WTC11 (cell line): ENCODE measurements at regions not wholly inside any gene's neighbourhood (a gene's known extent, or its start where the extent isn't known, plus 50 kb on each side); places are given as distances from the start of the nearest gene placed in this dataset.
"Not testable (repeated sequence)": the region's sequence is repeated elsewhere in the genome, so short reads cannot be mapped to it uniquely, and the experiment has no call there.

Experiments used
- ATAC-seq: fragments of 200-7000 bp; cut with Tn5 transposase; 2 replicates; pipeline ENCODE4 v1.10.0; 2021; ENCODE audit warnings: mild to moderate bottlenecking, moderate library complexity
- CTCF ChIA-PET: fragments of 300-600 bp; sonication (Branson Sonifier 250); formaldehyde crosslinking; loops from one replicate; lab custom pipeline; 2021; ENCODE audit warnings: antibody characterized with exemption; lab: Charles Lee
- POLR2A ChIA-PET: fragments of 350-600 bp; sonication (Branson Sonifier 250); formaldehyde crosslinking; loops from one replicate; lab custom pipeline; 2021; ENCODE audit warnings: antibody characterized with exemption; lab: Charles Lee
- DNase-seq: peaks from one replicate; pipeline ENCODE4 v3.0.0; 2021; ENCODE audit warnings: low spot score
- H3K27ac Mint-ChIP-seq: 2 replicates; pipeline ENCODE4 v1.8.0; 2021; ENCODE audit warnings: mixed read lengths
- H3K27me3 Mint-ChIP-seq: 2 replicates; pipeline ENCODE4 v1.8.0; 2021; ENCODE audit warnings: low read depth, mild to moderate bottlenecking, moderate library complexity, mixed read lengths
- H3K36me3 Mint-ChIP-seq: 2 replicates; pipeline ENCODE4 v1.8.0; 2021; ENCODE audit warnings: mixed read lengths
- H3K4me1 Mint-ChIP-seq: 2 replicates; pipeline ENCODE4 v1.8.0; 2022; ENCODE audit warnings: mixed read lengths
- H3K4me3 Mint-ChIP-seq: 2 replicates; pipeline ENCODE4 v1.8.0; 2021; ENCODE audit warnings: mild to moderate bottlenecking, moderate library complexity, mixed read lengths
- H3K9me3 Mint-ChIP-seq: 2 replicates; pipeline ENCODE4 v1.8.0; 2021; ENCODE audit warnings: mixed read lengths
- AFF4 ChIP-seq: sonication (generic); formaldehyde crosslinking; IDR thresholded peaks from 2 replicates; pipeline ENCODE4 v1.8.1; 2023; ENCODE audit warnings: mild to moderate bottlenecking, missing genetic modification reagents, borderline replicate concordance
- CDX4 ChIP-seq: fragments of 250-450 bp; sonication (Bioruptor Pico); IDR thresholded peaks from 2 replicates; pipeline ENCODE4 v1.9.0; 2021; ENCODE audit warnings: moderate library complexity, mild to moderate bottlenecking, inconsistent platforms, borderline replicate concordance
- E2F1 ChIP-seq: sonication (generic); formaldehyde crosslinking; IDR thresholded peaks from 2 replicates; pipeline ENCODE4 v1.8.0; 2022; ENCODE audit warnings: mild to moderate bottlenecking, missing genetic modification reagents
- E2F4 ChIP-seq: sonication (generic); formaldehyde crosslinking; IDR thresholded peaks from 2 replicates; pipeline ENCODE4 v1.8.1; 2022; ENCODE audit warnings: low read depth, mild to moderate bottlenecking, moderate library complexity, missing genetic modification reagents, borderline replicate concordance
- HMGA2 ChIP-seq: fragments of 250-450 bp; sonication (Bioruptor Pico); IDR thresholded peaks from 2 replicates; pipeline ENCODE4 v1.4.0; 2021; ENCODE audit warnings: mild to moderate bottlenecking, moderate library complexity
- IRF2 ChIP-seq: sonication (generic); formaldehyde crosslinking; IDR thresholded peaks from 2 replicates; pipeline ENCODE4 v1.8.0; 2022; ENCODE audit warnings: low read depth, missing genetic modification reagents, borderline replicate concordance
- NFE2L1 ChIP-seq: sonication (generic); formaldehyde crosslinking; IDR thresholded peaks from 2 replicates; pipeline ENCODE4 v1.8.1; 2023; ENCODE audit warnings: missing genetic modification reagents
- NR3C1 ChIP-seq: sonication (generic); formaldehyde crosslinking; conservative IDR thresholded peaks from 2 replicates; pipeline ENCODE4 v1.8.1; 2023; ENCODE audit warnings: low read depth, mild to moderate bottlenecking, missing genetic modification reagents
- RORB ChIP-seq: fragments of 250-450 bp; sonication (Bioruptor Pico); IDR thresholded peaks from 2 replicates; pipeline ENCODE4 v1.9.0; 2021; ENCODE audit warnings: mild to moderate bottlenecking
- STAT6 ChIP-seq: sonication (generic); formaldehyde crosslinking; conservative IDR thresholded peaks from 2 replicates; pipeline ENCODE4 v1.8.1; 2023; ENCODE audit warnings: mild to moderate bottlenecking, low read depth, missing genetic modification reagents, moderate library complexity
- TEAD1 ChIP-seq: sonication (generic); formaldehyde crosslinking; IDR thresholded peaks from 2 replicates; pipeline ENCODE4 v1.8.0; 2022; ENCODE audit warnings: mild to moderate bottlenecking, missing genetic modification reagents
- TP53 ChIP-seq: sonication (generic); formaldehyde crosslinking; IDR thresholded peaks from 2 replicates; pipeline ENCODE4 v1.8.1; 2023; ENCODE audit warnings: mild to moderate bottlenecking, missing genetic modification reagents
- USF2 ChIP-seq: sonication (generic); formaldehyde crosslinking; IDR thresholded peaks from 2 replicates; pipeline ENCODE4 v1.8.1; 2023; ENCODE audit warnings: mild to moderate bottlenecking, missing genetic modification reagents, moderate library complexity
- ZBTB21 ChIP-seq: sonication (generic); formaldehyde crosslinking; IDR thresholded peaks from 2 replicates; pipeline ENCODE4 v1.8.1; 2023; ENCODE audit warnings: mild to moderate bottlenecking, missing genetic modification reagents, borderline replicate concordance

GRCh38 chr17:51481370-51481769 lies 221.0 kb downstream of the UTP18 start (continued):
- no peak for TF ChIP-seq NFE2L1 (CRISPR knock-in tag)
- no peak for TF ChIP-seq AFF4 (CRISPR knock-in tag)
- no peak for TF ChIP-seq TEAD1 (CRISPR knock-in tag)
- TF ChIP-seq CDX4 (CRISPR knock-in tag) = no peak
- no peak for TF ChIP-seq NR3C1 (CRISPR knock-in tag)
- no peak for TF ChIP-seq HMGA2 (CRISPR knock-in tag)
- no peak for TF ChIP-seq USF2 (CRISPR knock-in tag)
- TF ChIP-seq TP53 (CRISPR knock-in tag) = no peak
- no peak for TF ChIP-seq ZBTB21 (CRISPR knock-in tag)
- TF ChIP-seq, all 79 proteins: peak for 0

GRCh38 chr17:51482248-51482647 lies 221.9 kb downstream of the UTP18 start:
- POLR2A ChIA-PET, DNase-seq, H3K4me3 Mint-ChIP-seq, CTCF ChIA-PET, H3K27me3 Mint-ChIP-seq, ATAC-seq, H3K4me1 Mint-ChIP-seq, H3K27ac Mint-ChIP-seq, H3K36me3 Mint-ChIP-seq: not testable (repeated sequence)
- peaks cover 19% of the 10 kb centered on the region for H3K9me3 Mint-ChIP-seq
- TF ChIP-seq HMGA2 (CRISPR knock-in tag) = peak; percentile 97

- H3K36me3 Mint-ChIP-seq = peaks cover 9% of the 10 kb centered on the region
- no peak overlapping the region for H3K4me3 Mint-ChIP-seq
- CTCF ChIA-PET = interaction anchor here (1.4 kb wide), 1 partner anchor 51 kb away, joined by 3 read pairs; no protein-coding TSS in a partner anchor
- POLR2A ChIA-PET = no interaction called here
- no peaks in the 10 kb centered on the region for H3K27me3 Mint-ChIP-seq
- no peak overlapping the region for H3K27ac Mint-ChIP-seq
- DNase-seq = no peak
- no peak for TF ChIP-seq IRF2 (CRISPR knock-in tag)
- TF ChIP-seq, all 79 proteins: peak for 0
- Mint-ChIP-seq H3K9me3 (peaks cover 16% of the 10 kb centered on the region), H3K4me1 (peaks cover 5% of the 10 kb centered on the region)
- ATAC-seq = no peak
Observed at GRCh38 chr17:51486091-51486490, 225.7 kb downstream of the UTP18 start.

GRCh38 chr17:51486885-51487520 lies 226.7 kb downstream of the UTP18 start:
- DNase-seq = no peak
- Mint-ChIP-seq H3K9me3 (peaks cover 11% of the 10 kb centered on the region), H3K36me3 (0 out of 2 replicates have a peak, but pooled peaks cover 4% of the 10 kb centered on the region), H3K27ac (no peak overlapping the region), H3K4me1 (peaks cover 5% of the 10 kb centered on the region), H3K4me3 (no peak overlapping the region), H3K27me3 (no peaks in the 10 kb centered on the region; the same call in 1 of the 2 replicates)
- ATAC-seq = no peak
- CTCF ChIA-PET = interaction anchor here (1.4 to 1.8 kb wide), 5 partner anchors 11 to 307 kb away, joined by 3 to 27 read pairs (median 5); no protein-coding TSS in a partner anchor
- POLR2A ChIA-PET = no interaction called here
- TF ChIP-seq E2F1 (CRISPR knock-in tag) (no peak), E2F4 (no peak), RORB (no peak), STAT6 (CRISPR knock-in tag) (no peak)
